T-cell (primary cell): ENCODE measurements at regions not wholly inside any gene's neighbourhood (a gene's known extent, or its start where the extent isn't known, plus 50 kb on each side); places are given as distances from the start of the nearest gene placed in this dataset.

ENCODE experiments used
- ATAC-seq, 4 experiments: fragments of 200-7000 bp in 3 of 4; fragments of 150-1000 bp in 1 of 4; cut with Tn5 transposase; replicated peaks in 1 of 4; 1 replicate in 3 of 4; 2 replicates in 1 of 4; pipeline ENCODE4 v1.10.0; 2021; ENCODE audit warnings: moderate library complexity in 3 of 4, mild to moderate bottlenecking in 2 of 4, moderate number of reproducible peaks in 1 of 4
- CTCF ChIA-PET, 2 donors: fragments of 300-600 bp; sonication (Branson Sonifier 250); formaldehyde crosslinking; loops; one replicate each; lab custom pipeline; 2022; ENCODE audit warnings: antibody characterized with exemption in 2 of 2; lab: Charles Lee
- POLR2A ChIA-PET, 2 donors: fragments of 300-600 bp; sonication (Branson Sonifier 250); formaldehyde crosslinking; loops; one replicate each; lab custom pipeline; 2022; ENCODE audit warnings: antibody characterized with exemption in 2 of 2; lab: Charles Lee
- DNase-seq, 35 experiments: peaks; one replicate each; pipeline versions ENCODE4 v3.0.0 to v3.0.0-alpha.2; 2013 to 2023
- H3K27ac ChIP-seq: one replicate; pipeline ENCODE4 v1.5.1; 2013; ENCODE audit warnings: low read length
- H3K27me3 ChIP-seq, 2 experiments: replicated peaks in 1 of 2; 1 replicate in 1 of 2; 2 replicates in 1 of 2; pipeline versions ENCODE4 v1.6.1 to v1.7.0; 2013; ENCODE audit warnings: low read length in 1 of 2, mixed read lengths in 1 of 2; ENCODE audit not compliant: control insufficient read depth in 2 of 2, insufficient read depth in 2 of 2; ENCODE audit errors: extremely low read depth in 1 of 2
- H3K36me3 ChIP-seq, 2 donors: 1 replicate in 1 of 2; 2 replicates in 1 of 2; pipeline versions ENCODE4 v1.6.1 to v1.7.0; 2013; ENCODE audit warnings: low read length in 1 of 2; ENCODE audit not compliant: control insufficient read depth in 2 of 2, insufficient read depth in 1 of 2; ENCODE audit errors: extremely low read depth in 1 of 2
- H3K4me1 ChIP-seq, 2 experiments: 1 replicate in 1 of 2; 2 replicates in 1 of 2; pipeline versions ENCODE4 v1.6.1 to v1.7.0; 2013; ENCODE audit warnings: low read length in 2 of 2, mixed read lengths in 1 of 2; ENCODE audit not compliant: insufficient read depth in 2 of 2, control insufficient read depth in 1 of 2; ENCODE audit errors: extremely low read depth in 1 of 2
- H3K4me3 ChIP-seq, 2 donors: 1 replicate in 1 of 2; 2 replicates in 1 of 2; pipeline versions ENCODE4 v1.5.1 to v1.7.0; 2013; ENCODE audit warnings: mild to moderate bottlenecking in 2 of 2, low read length in 1 of 2, moderate library complexity in 1 of 2; ENCODE audit not compliant: control insufficient read depth in 1 of 2; ENCODE audit errors: extremely low read depth in 1 of 2
- H3K9me3 ChIP-seq: 2 replicates; pipeline ENCODE4 v1.7.0; 2013
- H3K27ac Mint-ChIP-seq, 2 donors: one replicate each; pipeline ENCODE4 v1.8.0; 2020 to 2021; ENCODE audit warnings: mild to moderate bottlenecking in 2 of 2, mixed read lengths in 2 of 2
- H3K27me3 Mint-ChIP-seq, 2 donors: one replicate each; pipeline ENCODE4 v1.8.0; 2021 to 2022; ENCODE audit warnings: mixed read lengths in 2 of 2
- H3K36me3 Mint-ChIP-seq: one replicate; pipeline ENCODE4 v1.8.0; 2021; ENCODE audit warnings: mixed read lengths
- H3K4me1 Mint-ChIP-seq, 3 donors: one replicate each; pipeline ENCODE4 v1.8.0; 2020 to 2022; ENCODE audit warnings: mixed read lengths in 3 of 3, mild to moderate bottlenecking in 1 of 3
- H3K4me3 Mint-ChIP-seq, 3 donors: one replicate each; pipeline ENCODE4 v1.8.0; 2020 to 2022; ENCODE audit warnings: mild to moderate bottlenecking in 3 of 3, mixed read lengths in 3 of 3, moderate library complexity in 3 of 3
- H3K9me3 Mint-ChIP-seq, 3 donors: one replicate each; pipeline ENCODE4 v1.8.0; 2020 to 2022; ENCODE audit warnings: mixed read lengths in 3 of 3
- WGBS: methylation state at CpG from one replicate; pipeline ENCODE4 v1.1.5; 2013; ENCODE audit warnings: missing lambda C conversion rate; ENCODE audit not compliant: insufficient coverage; 5-methylcytosine and 5-hydroxymethylcytosine counted together

- H3K27me3 Mint-ChIP-seq: peaks cover 38 to 55% of the 10 kb centered on the region in 2 donors
- H3K27me3 ChIP-seq: peaks cover 2 to 24% of the 10 kb centered on the region in 2 experiments
- no peak overlapping the region for H3K27ac Mint-ChIP-seq
- H3K36me3 ChIP-seq: no peaks in the 10 kb centered on the region
- no peaks in the 10 kb centered on the region for H3K36me3 Mint-ChIP-seq
- no peaks in the 10 kb centered on the region for H3K4me1 ChIP-seq
- no peaks in the 10 kb centered on the region for H3K9me3 Mint-ChIP-seq
- H3K4me1 Mint-ChIP-seq: no peaks in the 10 kb centered on the region
- POLR2A ChIA-PET: no interaction called here
- no peak for DNase-seq
- H3K27ac ChIP-seq: no peak overlapping the region
- CTCF ChIA-PET: no interaction called here
- H3K4me3 Mint-ChIP-seq: no peak overlapping the region
- ATAC-seq: no peak
- WGBS: 76% methylated on average over 4 of the region's 6 CpGs
- no peak overlapping the region for H3K4me3 ChIP-seq
- H3K9me3 ChIP-seq: no peaks in the 10 kb centered on the region
These were observed 174.2 kb downstream of the RRAGC start for GRCh38 chr1:38685388-38685787.

GRCh38 chr1:38680801-38681510 is 178.6 kb downstream of the RRAGC start:
- CTCF ChIA-PET: no interaction called here
- peaks cover 0 to 14% of the 10 kb centered on the region in 2 experiments for H3K27me3 ChIP-seq
- Mint-ChIP-seq H3K36me3 (no peaks in the 10 kb centered on the region), H3K9me3 (no peaks in the 10 kb centered on the region), H3K27me3 (peaks cover 14 to 24% of the 10 kb centered on the region in 2 donors), H3K27ac (no peak overlapping the region), H3K4me3 (no peak overlapping the region), H3K4me1 (no peaks in the 10 kb centered on the region)
- ATAC-seq (no peak), DNase-seq (no peak)
- no peaks in the 10 kb centered on the region for H3K9me3 ChIP-seq
- H3K36me3 ChIP-seq: no peaks in the 10 kb centered on the region
- WGBS: 35% methylated on average over 4 of the region's 5 CpGs
- H3K4me1 ChIP-seq: no peaks in the 10 kb centered on the region
- H3K27ac ChIP-seq: no peak overlapping the region
- POLR2A ChIA-PET: no interaction called here
- no peak overlapping the region for H3K4me3 ChIP-seq

- Mint-ChIP-seq H3K9me3 (no peaks in the 10 kb centered on the region), H3K27ac (no peak overlapping the region), H3K27me3 (peaks cover 9 to 10% of the 10 kb centered on the region in 2 donors), H3K36me3 (no peaks in the 10 kb centered on the region), H3K4me1 (no peaks in the 10 kb centered on the region), H3K4me3 (no peak overlapping the region)
- POLR2A ChIA-PET: no interaction called here
- Histone ChIP-seq H3K27ac (no peak overlapping the region), H3K4me1 (no peaks in the 10 kb centered on the region), H3K36me3 (no peaks in the 10 kb centered on the region), H3K4me3 (no peak overlapping the region), H3K9me3 (no peaks in the 10 kb centered on the region), H3K27me3 (peaks cover 0 to 5% of the 10 kb centered on the region in 2 experiments)
- 63% methylated on average over 2 of the region's 2 CpGs for WGBS
- CTCF ChIA-PET: no interaction called here
- ATAC-seq (no peak), DNase-seq (no peak)
These were observed 181.8 kb downstream of the RRAGC start for GRCh38 chr1:38677756-38678155.

GRCh38 chr1:38677311-38677710 is 182.3 kb downstream of the RRAGC start:
- Histone ChIP-seq H3K36me3 (no peaks in the 10 kb centered on the region), H3K4me3 (no peak overlapping the region), H3K27me3 (peaks cover 0 to 5% of the 10 kb centered on the region in 2 experiments), H3K4me1 (no peaks in the 10 kb centered on the region), H3K9me3 (no peaks in the 10 kb centered on the region), H3K27ac (no peak overlapping the region)
- Mint-ChIP-seq H3K4me1 (no peaks in the 10 kb centered on the region), H3K9me3 (no peaks in the 10 kb centered on the region), H3K27me3 (peaks cover 7 to 8% of the 10 kb centered on the region in 2 donors), H3K27ac (no peak overlapping the region), H3K4me3 (no peak overlapping the region), H3K36me3 (no peaks in the 10 kb centered on the region)
- ATAC-seq: no peak
- POLR2A ChIA-PET: no interaction called here
- DNase-seq: no peak
- CTCF ChIA-PET: no interaction called here
- 69% methylated on average over 5 of the region's 6 CpGs for WGBS

- Mint-ChIP-seq H3K4me3 (no peak overlapping the region), H3K27me3 (peaks cover 24 to 42% of the 10 kb centered on the region in 2 donors), H3K9me3 (no peaks in the 10 kb centered on the region), H3K27ac (no peak overlapping the region), H3K36me3 (no peaks in the 10 kb centered on the region), H3K4me1 (no peaks in the 10 kb centered on the region)
- 75% methylated on average over 1 of the region's 4 CpGs for WGBS
- Histone ChIP-seq H3K36me3 (no peaks in the 10 kb centered on the region), H3K4me1 (no peaks in the 10 kb centered on the region), H3K27ac (no peak overlapping the region), H3K9me3 (no peaks in the 10 kb centered on the region), H3K4me3 (no peak overlapping the region), H3K27me3 (peaks cover 0 to 8% of the 10 kb centered on the region in 2 experiments)
- DNase-seq (no peak), ATAC-seq (no peak)
- ChIA-PET CTCF (no interaction called here), POLR2A (interaction anchor here in 1 of 2 donors (0.6 kb wide), 1 partner anchor 89 kb away, joined by 3 read pairs; no protein-coding TSS in a partner anchor)
These were observed 186.9 kb downstream of the RRAGC start for GRCh38 chr1:38672692-38673091.

- Mint-ChIP-seq H3K4me1 (no peaks in the 10 kb centered on the region), H3K4me3 (no peak overlapping the region), H3K9me3 (no peaks in the 10 kb centered on the region), H3K27me3 (peaks cover 31 to 47% of the 10 kb centered on the region in 2 donors), H3K27ac (no peak overlapping the region), H3K36me3 (no peaks in the 10 kb centered on the region)
- Histone ChIP-seq H3K36me3 (no peaks in the 10 kb centered on the region), H3K9me3 (no peaks in the 10 kb centered on the region), H3K27me3 (peaks cover 0 to 8% of the 10 kb centered on the region in 2 experiments), H3K4me3 (no peak overlapping the region), H3K4me1 (no peaks in the 10 kb centered on the region), H3K27ac (no peak overlapping the region)
- WGBS: 90% methylated on average over 6 of the region's 8 CpGs
- ChIA-PET CTCF (interaction anchor here in 1 of 2 donors (0.7 kb wide), 1 partner anchor 12 kb away, joined by 3 read pairs; no protein-coding TSS in a partner anchor), POLR2A (no interaction called here)
- ATAC-seq (no peak), DNase-seq (no peak)
These were observed 188.4 kb downstream of the RRAGC start for GRCh38 chr1:38671221-38671620.
